OCI-LY7 (cell line): ENCODE measurements at regions not wholly inside any gene's neighbourhood (a gene's known extent, or its start where the extent isn't known, plus 50 kb on each side); places are given as distances from the start of the nearest gene placed in this dataset.

Source experiments
- BruUV-seq: library from RNA; stranded (reverse); fragments of 400-500 nt; replicated peaks from 2 replicates; lab custom pipeline; 2021; lab: Mats Ljungman, UMichigan
- CTCF ChIA-PET: fragments of 300-600 bp; sonication (Branson Sonifier 250); formaldehyde crosslinking; loops from one replicate; lab custom pipeline; 2022; ENCODE audit warnings: antibody characterized with exemption; ENCODE audit not compliant: unreplicated experiment; lab: Charles Lee
- POLR2A ChIA-PET: fragments of 300-600 bp; sonication (Branson Sonifier 250); formaldehyde crosslinking; loops from one replicate; lab custom pipeline; 2022; ENCODE audit warnings: antibody characterized with exemption; lab: Charles Lee
- DNase-seq: peaks from one replicate; pipeline ENCODE4 v3.0.0-alpha.2; 2015; ENCODE audit warnings: low spot score
- H2AFZ ChIP-seq: fragments of 200-600 bp; sonication (generic), shearing (Covaris generic); 2 replicates; pipeline ENCODE4 v1.6.1; 2014; ENCODE audit warnings: mild to moderate bottlenecking, antibody characterized with exemption, low read length, moderate library complexity
- H3K27ac ChIP-seq: fragments of 200-600 bp; sonication (generic); 2 replicates; pipeline ENCODE4 v1.5.1; 2014; ENCODE audit warnings: mixed run types, low read depth, mild to moderate bottlenecking, moderate library complexity, low read length, inconsistent platforms; ENCODE audit not compliant: poor library complexity, severe bottlenecking
- H3K36me3 ChIP-seq: fragments of 200-600 bp; sonication (generic); 2 replicates; pipeline ENCODE4 v1.6.1; 2014; ENCODE audit warnings: mild to moderate bottlenecking, antibody characterized with exemption, low read length, moderate library complexity, mixed read lengths; ENCODE audit not compliant: insufficient read depth
- H3K4me1 ChIP-seq: fragments of 200-600 bp; sonication (generic); 2 replicates; pipeline ENCODE4 v1.5.1; 2014; ENCODE audit warnings: mild to moderate bottlenecking, low read length; ENCODE audit not compliant: insufficient read depth, poor library complexity, severe bottlenecking
- H3K4me2 ChIP-seq: fragments of 200-600 bp; sonication (generic); 2 replicates; pipeline ENCODE4 v1.6.1; 2014; ENCODE audit warnings: mild to moderate bottlenecking, low read length
- H3K4me3 ChIP-seq: fragments of 200-600 bp; sonication (generic); 2 replicates; pipeline ENCODE4 v1.5.1; 2014; ENCODE audit warnings: mild to moderate bottlenecking, low read depth, low read length; ENCODE audit not compliant: poor library complexity, severe bottlenecking
- H3K79me2 ChIP-seq: fragments of 200-600 bp; sonication (generic); 2 replicates; pipeline ENCODE4 v1.6.1; 2016; ENCODE audit warnings: low read depth, mild to moderate bottlenecking, low read length, moderate library complexity, mixed read lengths; ENCODE audit not compliant: insufficient read depth
- H3K9me2 ChIP-seq: fragments of 200-600 bp; sonication (generic); 2 replicates; pipeline ENCODE4 v1.6.1; 2016; ENCODE audit warnings: mild to moderate bottlenecking, low read length, mixed read lengths; ENCODE audit not compliant: insufficient read depth
- H3K9me3 ChIP-seq: fragments of 200-600 bp; sonication (generic); 2 replicates; pipeline ENCODE4 v1.6.1; 2014; ENCODE audit warnings: mild to moderate bottlenecking, mixed run types, low read length, mixed read lengths
- H4K20me1 ChIP-seq: fragments of 200-600 bp; sonication (generic); 2 replicates; pipeline ENCODE4 v1.6.1; 2014; ENCODE audit warnings: mild to moderate bottlenecking, antibody characterized with exemption, low read length, moderate library complexity, mixed read lengths; ENCODE audit not compliant: insufficient read depth
- CTCF ChIP-seq: fragments of 200-600 bp; sonication (generic); conservative IDR thresholded peaks from 2 replicates; pipeline ENCODE4 v1.5.1; 2014; ENCODE audit warnings: mild to moderate bottlenecking, antibody characterized with exemption, low read length, moderate library complexity, mixed read lengths
- EZH2phosphoT487 ChIP-seq: fragments of 200-600 bp; sonication (generic); IDR thresholded peaks from 2 replicates; pipeline ENCODE4 v1.6.1; 2018; ENCODE audit warnings: low read depth, borderline replicate concordance, mild to moderate bottlenecking, mixed run types, antibody characterized with exemption, low read length, moderate library complexity, mixed read lengths
- intact Hi-C: fragments of 100-400 bp; cut with micrococcal nuclease; formaldehyde crosslinking; loops from one replicate; pipeline ENCODE4 v1.10.0; 2022; ENCODE audit not compliant: unreplicated experiment

GRCh38 chr12:68467514-68467913 lies 135.4 kb upstream of the MDM1 start:
- POLR2A ChIA-PET = interaction anchor here (0.6 kb wide), 1 partner anchor 204 kb away, joined by 3 read pairs; no protein-coding TSS in a partner anchor
- no TSS peak for BruUV-seq
- H2AFZ ChIP-seq = no peak overlapping the region
- no peaks in the 10 kb centered on the region for H4K20me1 ChIP-seq
- no peaks in the 10 kb centered on the region for H3K9me2 ChIP-seq
- H3K36me3 ChIP-seq = no peaks in the 10 kb centered on the region
- intact Hi-C loops = no loop called here
- CTCF ChIA-PET = no interaction called here
- no peak for DNase-seq
- no peaks in the 10 kb centered on the region for H3K79me2 ChIP-seq
- no peak overlapping the region for H3K27ac ChIP-seq
- TF ChIP-seq CTCF = no peak
- TF ChIP-seq EZH2phosphoT487 = no peak
- no peak overlapping the region for H3K4me3 ChIP-seq
- no peak overlapping the region for H3K4me2 ChIP-seq
- no peaks in the 10 kb centered on the region for H3K4me1 ChIP-seq
- no peaks in the 10 kb centered on the region for H3K9me3 ChIP-seq

DNA sequence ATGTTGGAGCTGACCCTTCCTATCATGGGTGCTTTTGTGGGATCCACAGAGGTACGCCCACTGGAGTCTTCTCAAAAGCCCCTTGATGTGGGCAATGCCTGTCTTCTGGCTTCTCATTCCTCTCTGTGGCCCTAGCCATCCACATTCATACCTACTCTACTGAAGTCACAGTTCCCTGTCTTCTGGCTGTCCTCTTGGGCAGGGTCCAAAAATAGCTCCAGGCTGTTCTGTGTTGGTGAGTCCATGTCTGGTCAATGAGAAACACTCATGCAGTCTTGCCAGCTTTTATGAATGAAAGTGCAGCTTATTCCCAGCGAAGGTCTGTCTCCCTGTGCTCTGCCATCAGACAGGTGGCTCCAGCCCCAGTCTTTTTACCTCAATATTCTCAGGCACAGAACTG lies 135.9 kb upstream of the MDM1 start:
- H3K79me2 ChIP-seq = no peaks in the 10 kb centered on the region
- TF ChIP-seq EZH2phosphoT487 (no peak), CTCF (no peak)
- no peak overlapping the region for H3K4me2 ChIP-seq
- H3K4me3 ChIP-seq = no peak overlapping the region
- POLR2A ChIA-PET = interaction anchor here (0.6 kb wide), 1 partner anchor 204 kb away, joined by 3 read pairs; no protein-coding TSS in a partner anchor
- no peaks in the 10 kb centered on the region for H4K20me1 ChIP-seq
- CTCF ChIA-PET = no interaction called here
- intact Hi-C loops = no loop called here
- no peaks in the 10 kb centered on the region for H3K4me1 ChIP-seq
- H3K36me3 ChIP-seq = no peaks in the 10 kb centered on the region
- BruUV-seq = no TSS peak
- no peaks in the 10 kb centered on the region for H3K9me2 ChIP-seq
- no peak overlapping the region for H2AFZ ChIP-seq
- no peaks in the 10 kb centered on the region for H3K9me3 ChIP-seq
- no peak overlapping the region for H3K27ac ChIP-seq
- DNase-seq = no peak

- Histone ChIP-seq H2AFZ (no peak overlapping the region), H3K36me3 (no peaks in the 10 kb centered on the region), H3K4me2 (no peak overlapping the region), H3K27ac (no peak overlapping the region), H4K20me1 (no peaks in the 10 kb centered on the region), H3K9me3 (no peaks in the 10 kb centered on the region), H3K4me3 (no peak overlapping the region), H3K9me2 (no peaks in the 10 kb centered on the region), H3K79me2 (no peaks in the 10 kb centered on the region), H3K4me1 (no peaks in the 10 kb centered on the region)
- intact Hi-C loops = no loop called here
- BruUV-seq = no TSS peak
- ChIA-PET POLR2A (no interaction called here), CTCF (no interaction called here)
- DNase-seq = no peak
- TF ChIP-seq EZH2phosphoT487 = no peak
- no peak for TF ChIP-seq CTCF
These were observed 137.0 kb upstream of the MDM1 start for GRCh38 chr12:68469113-68469512.
